RWPE1 (cell line): ENCODE measurements at regions not wholly inside any gene's neighbourhood (a gene's known extent, or its start where the extent isn't known, plus 50 kb on each side); places are given as distances from the start of the nearest gene placed in this dataset.
"Not testable (repeated sequence)": the region's sequence is repeated elsewhere in the genome, so short reads cannot be mapped to it uniquely, and the experiment has no call there.

Source experiments
- CTCF ChIA-PET: fragments of 350-600 bp; sonication (Branson Sonifier 250); formaldehyde crosslinking; extraction: SDS; loops from one replicate; lab custom pipeline; 2021; lab: Yijun Ruan, JAX
- POLR2A ChIA-PET: fragments of 400-600 bp; formaldehyde crosslinking; extraction: SDS; loops from one replicate; lab custom pipeline; 2020; ENCODE audit warnings: antibody characterized with exemption; ENCODE audit not compliant: low non-redundant PET; lab: Yijun Ruan, JAX
- DNase-seq: peaks from one replicate; pipeline ENCODE4 v3.0.0; 2012; ENCODE audit warnings: low spot score
- H3K27ac ChIP-seq: fragments of 450-650 bp; 2 replicates; pipeline ENCODE4 v1.5.1; 2017
- TF ChIP-seq, protein P1 (sequence below): fragments of 450-650 bp; conservative IDR thresholded peaks from 2 replicates; pipeline ENCODE4 v1.5.1; 2017; ENCODE audit warnings: low read depth, mild to moderate bottlenecking

DNA sequence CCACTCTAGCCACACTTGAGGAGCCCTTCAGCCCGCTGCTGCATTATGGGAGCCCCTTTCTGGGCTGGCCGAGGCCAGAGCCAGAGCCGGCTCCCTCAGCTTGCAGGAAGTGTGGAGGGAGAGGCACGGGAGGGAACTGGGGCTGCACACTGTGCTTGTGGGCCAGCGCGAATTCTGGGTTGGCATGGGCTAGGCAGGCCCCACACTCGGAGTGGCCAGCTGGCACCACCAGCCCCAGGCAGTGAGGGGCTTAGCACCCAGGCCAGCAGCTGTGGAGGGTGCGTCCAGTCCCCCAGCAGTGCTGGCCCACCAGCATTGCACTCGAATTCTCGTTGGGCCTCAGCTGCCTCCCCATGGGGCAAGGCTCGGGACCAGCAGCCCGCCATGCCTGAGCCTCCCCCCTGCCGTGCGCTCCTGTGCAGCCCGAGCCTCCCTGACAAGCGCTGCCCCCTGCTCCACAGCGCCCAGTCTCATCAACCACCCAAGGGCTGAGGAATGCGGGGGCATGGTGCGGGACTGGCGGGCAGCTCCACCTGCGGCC, 785.9 kb upstream of the TPTE start:
- TF ChIP-seq, protein P1, sequence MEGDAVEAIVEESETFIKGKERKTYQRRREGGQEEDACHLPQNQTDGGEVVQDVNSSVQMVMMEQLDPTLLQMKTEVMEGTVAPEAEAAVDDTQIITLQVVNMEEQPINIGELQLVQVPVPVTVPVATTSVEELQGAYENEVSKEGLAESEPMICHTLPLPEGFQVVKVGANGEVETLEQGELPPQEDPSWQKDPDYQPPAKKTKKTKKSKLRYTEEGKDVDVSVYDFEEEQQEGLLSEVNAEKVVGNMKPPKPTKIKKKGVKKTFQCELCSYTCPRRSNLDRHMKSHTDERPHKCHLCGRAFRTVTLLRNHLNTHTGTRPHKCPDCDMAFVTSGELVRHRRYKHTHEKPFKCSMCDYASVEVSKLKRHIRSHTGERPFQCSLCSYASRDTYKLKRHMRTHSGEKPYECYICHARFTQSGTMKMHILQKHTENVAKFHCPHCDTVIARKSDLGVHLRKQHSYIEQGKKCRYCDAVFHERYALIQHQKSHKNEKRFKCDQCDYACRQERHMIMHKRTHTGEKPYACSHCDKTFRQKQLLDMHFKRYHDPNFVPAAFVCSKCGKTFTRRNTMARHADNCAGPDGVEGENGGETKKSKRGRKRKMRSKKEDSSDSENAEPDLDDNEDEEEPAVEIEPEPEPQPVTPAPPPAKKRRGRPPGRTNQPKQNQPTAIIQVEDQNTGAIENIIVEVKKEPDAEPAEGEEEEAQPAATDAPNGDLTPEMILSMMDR: no peak
- ChIA-PET CTCF (no interaction called here), POLR2A (no interaction called here)
- H3K27ac ChIP-seq: no peak overlapping the region
- DNase-seq: no peak

DNA sequence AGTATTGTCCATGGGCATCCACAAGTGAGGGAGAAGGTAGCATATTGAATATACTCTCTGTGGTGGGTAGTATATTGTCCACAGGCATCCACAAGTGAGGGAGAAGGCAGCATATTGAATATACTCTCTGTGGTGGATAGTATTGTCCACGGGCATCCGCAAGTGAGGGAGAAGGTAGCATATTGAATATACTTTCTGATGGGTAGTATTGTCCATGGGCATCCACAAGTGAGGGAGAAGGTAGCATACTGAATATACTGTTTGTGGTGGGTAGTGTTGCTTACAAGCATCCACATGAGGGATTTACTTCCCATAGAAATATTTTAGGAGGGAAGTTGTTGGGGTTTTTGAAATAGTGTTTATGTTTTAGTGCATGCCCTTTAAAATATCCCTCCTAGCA, 784.1 kb upstream of the TPTE start:
- POLR2A ChIA-PET, DNase-seq, CTCF ChIA-PET, H3K27ac ChIP-seq: not testable (repeated sequence)

DNA sequence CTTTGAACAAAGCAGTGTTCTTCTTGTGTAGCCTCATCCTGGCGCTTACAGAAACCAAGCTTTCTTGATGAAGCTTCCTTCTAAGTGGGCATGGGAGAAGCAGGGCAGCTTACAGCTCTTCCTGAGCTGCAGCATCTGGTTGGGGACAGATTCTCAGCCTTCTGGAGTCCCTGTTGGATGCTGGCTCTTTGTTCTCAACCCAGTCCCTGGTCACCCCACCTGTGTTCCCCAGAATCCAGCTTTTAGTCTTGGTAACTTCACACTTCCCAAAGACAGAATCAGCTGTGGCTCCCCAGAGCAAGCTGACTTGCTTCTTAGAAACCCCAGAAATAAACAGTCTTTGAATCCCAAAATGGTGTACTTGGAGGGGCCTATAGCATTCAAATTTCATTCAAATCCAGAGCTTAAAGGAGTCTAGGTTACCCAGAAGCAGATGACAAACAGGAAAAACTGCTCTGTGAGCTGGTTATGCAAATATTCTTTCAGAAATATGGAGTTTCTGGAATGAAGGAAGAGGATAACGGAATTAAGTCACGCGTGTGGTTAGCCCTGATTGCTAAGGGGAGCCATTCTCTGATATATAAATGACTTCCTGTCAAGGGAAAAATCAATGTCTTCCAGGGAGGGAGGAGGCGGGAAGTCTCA, 783.4 kb upstream of the TPTE start:
- CTCF ChIA-PET, DNase-seq, H3K27ac ChIP-seq, POLR2A ChIA-PET: not testable (repeated sequence)

DNA sequence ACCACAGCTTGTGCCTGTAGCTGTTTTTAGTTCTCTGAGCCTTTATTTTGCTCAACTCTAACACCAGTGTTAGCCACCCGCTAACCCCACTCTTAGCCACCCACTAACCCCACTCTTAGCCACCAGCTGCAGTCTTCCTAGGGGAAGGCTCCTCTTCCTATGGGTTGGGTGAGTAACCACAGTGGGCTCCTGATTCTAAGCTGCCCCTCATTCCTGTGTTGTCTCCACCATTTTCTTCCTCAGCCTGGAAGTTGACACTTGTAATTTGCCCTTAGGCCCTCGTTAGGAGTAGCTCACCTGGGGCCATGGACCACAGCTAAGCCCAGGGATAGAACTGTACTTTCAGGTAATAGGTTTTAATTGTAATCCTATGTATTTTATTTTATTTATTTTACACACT, 782.9 kb upstream of the TPTE start:
- POLR2A ChIA-PET: no interaction called here
- TF ChIP-seq, protein P1: no peak
- no peak for DNase-seq
- no peak overlapping the region for H3K27ac ChIP-seq
- CTCF ChIA-PET: no interaction called here

DNA sequence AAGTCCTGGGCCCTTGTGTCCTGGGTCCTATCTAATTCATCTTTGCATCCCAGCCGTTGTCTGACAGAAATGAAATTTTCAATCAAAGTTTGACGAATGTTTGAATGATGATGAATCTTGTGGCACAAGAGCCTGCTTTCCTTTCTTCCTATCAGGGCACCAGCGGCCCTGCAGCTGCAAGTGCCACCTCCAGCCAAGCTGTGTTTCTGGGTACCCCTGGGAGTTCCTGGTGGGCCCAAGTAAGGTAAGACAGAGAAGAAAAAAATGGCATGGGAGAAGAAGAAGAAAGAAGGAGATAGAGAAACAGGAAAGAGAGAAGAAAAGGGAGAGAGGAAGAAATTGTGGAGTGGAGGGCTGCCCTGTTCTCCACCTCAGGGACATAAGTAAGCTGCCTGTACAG, 782.1 kb upstream of the TPTE start:
- H3K27ac ChIP-seq: no peak overlapping the region
- POLR2A ChIA-PET: no interaction called here
- CTCF ChIA-PET: no interaction called here
- no peak for DNase-seq
- TF ChIP-seq, protein P1: no peak

DNA sequence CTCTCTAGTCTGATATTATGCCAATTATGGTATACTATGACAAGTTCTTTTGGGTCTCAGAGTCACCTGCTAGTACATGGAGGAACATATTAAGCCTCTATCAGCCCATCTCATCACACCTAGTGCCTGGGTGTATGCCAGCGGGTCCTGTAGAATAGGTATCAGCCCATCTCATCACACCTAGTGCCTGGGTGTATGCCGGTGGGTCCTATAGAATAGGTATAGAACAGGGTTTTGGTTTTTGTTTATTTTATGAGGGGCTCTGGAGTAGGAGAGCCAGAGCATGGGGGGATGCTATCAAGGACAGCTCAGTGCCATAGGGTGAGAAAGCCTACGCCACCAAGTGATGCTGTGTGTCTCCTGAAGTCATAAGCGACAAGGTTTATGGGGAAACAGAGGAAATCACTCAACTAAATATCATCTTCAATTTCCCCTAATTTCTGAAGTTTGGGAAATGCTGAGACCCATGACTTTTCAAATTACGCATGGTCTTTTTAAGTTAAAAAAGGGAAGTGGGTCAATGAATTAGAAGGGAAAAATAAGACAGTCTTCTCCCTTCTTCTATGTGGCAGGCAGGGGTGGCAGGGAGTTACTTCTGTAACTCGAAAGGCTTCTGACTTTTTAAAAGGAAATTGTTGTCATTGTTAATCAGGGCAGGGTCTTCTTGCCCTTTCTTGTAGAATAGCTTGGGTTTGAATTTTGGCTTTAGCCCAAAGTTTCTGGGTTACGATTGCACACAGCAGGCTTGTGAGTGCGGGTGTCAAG, 781.0 kb upstream of the TPTE start:
- DNase-seq, POLR2A ChIA-PET, CTCF ChIA-PET, H3K27ac ChIP-seq: not testable (repeated sequence)

DNA sequence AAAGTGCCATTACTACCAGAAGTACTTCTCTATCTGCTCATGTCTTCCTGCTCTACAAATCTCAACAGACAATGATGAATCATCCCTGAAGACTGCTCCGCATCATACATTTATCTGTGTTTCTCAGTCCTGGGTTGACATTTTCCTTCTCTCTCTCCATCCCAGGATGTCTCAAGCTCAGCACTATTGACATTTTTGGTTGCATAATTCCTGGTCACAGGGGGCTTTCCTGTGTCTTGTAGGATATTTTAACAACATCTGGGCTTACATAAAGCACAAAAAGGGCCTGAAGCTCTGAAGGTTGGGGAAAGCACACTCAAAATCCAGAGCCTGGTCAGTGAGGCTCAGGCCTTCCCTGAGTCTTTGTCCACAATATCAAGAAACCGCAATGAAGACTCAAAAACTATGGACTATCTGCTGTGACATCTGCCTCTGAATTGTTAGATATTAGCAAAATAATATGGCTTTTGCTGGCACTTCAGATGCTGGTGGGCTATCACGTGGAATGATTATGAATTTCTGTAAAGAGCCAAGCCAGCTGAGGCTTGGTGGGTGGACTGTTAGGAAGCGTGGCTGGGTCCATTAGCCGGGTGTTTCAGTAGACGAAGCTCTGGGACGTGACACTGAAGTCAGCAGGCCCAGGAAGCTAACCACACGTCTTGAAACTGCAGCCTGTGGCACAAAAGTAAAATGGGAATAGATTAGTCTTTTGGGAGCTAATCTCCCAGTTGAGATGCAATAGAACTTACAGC, 780.2 kb upstream of the TPTE start:
- POLR2A ChIA-PET, DNase-seq, CTCF ChIA-PET, H3K27ac ChIP-seq: not testable (repeated sequence)

DNA sequence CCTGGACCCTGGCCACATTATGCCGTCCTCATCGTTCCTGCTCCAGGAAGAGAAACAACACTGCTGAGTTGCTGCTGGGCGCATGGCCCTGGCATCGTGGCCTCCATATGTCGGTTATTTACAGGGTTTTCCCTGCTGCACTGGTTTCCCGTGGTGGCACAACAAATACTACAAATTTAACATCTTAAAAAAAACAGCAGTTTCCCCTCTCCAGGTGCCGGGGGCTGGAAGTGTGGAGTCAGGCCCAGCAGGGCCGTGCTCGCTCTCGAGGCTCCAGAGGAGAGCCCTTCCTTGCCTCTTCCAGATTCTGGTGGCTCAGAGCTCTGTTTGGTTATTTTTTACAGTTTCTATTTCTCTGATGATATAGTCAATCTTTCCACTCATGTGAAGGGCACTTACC, 777.8 kb upstream of the TPTE start:
- DNase-seq, H3K27ac ChIP-seq, POLR2A ChIA-PET, CTCF ChIA-PET: not testable (repeated sequence)

DNA sequence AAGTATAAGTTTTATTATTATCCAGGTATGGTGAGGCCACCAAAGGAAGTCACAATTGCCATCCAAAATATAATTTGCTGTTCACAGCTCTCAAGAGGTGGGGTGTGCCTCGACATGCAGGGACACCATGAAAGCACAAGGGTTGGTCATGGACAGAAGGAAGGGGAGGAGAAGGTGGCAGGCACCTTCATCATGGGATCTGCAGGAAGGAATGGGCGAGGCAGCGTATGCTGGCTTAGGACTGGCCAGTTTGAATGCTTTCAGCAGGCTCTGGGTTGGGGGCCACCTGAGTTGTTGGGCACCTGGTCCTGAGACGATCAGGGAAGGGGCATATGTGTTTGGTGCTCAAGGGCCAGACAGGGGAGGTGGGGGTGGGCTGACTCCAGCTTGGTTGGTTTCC, 777.2 kb upstream of the TPTE start:
- H3K27ac ChIP-seq, CTCF ChIA-PET, DNase-seq, POLR2A ChIA-PET: not testable (repeated sequence)

DNA sequence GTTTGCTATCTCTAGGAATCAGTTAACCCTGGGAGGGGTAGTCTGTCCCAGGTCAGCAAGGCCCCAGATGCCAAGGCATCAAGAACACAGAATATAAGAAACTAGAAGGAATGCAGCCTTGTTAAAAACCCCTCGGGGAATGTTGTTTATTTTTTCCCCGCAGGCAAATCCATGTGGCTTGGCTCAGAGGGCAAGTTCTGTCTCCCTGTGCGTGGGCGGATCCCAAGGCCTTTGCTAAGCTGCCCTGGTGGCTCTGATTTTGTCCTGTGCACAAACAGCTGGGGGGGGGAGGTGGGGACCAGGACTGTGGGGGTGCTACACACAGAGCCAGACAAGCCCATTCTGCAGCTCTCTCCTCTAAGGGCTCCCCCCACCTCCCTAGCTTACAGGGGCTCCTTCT, 776.8 kb upstream of the TPTE start:
- POLR2A ChIA-PET: not testable (repeated sequence)

DNA sequence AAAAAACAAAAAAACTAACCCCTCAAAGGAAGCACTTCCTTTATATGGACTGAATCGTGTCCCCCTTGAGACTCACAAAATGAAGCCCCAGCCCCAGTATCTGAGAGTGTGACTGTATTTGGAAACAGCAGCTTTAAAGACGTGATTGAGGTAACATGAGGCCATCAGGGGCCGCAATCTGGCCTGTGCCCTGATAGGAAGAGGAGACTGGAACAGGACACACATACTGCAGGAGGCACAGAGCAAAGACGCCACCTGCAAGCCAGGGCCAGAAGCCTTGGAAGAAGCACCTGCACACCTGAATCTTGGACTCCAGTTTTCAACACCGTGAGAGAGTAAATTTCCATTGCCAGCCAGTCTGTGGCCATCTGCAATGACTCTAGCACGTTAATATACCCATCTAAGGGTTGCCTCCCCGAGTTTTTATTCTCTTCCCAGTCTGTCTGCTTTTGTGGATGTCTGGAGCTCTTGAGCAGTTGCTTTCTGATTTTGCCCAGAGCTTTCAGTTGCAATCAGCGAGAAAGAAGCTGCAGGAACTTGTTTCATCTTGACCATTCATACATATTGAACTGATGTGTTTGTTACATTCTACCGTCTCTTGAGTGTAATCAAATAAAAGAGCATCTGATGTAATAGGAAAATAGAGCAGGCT, 775.8 kb upstream of the TPTE start:
- CTCF ChIA-PET: interaction anchor here (0.6 kb wide), 1 partner anchor 15 kb away, joined by 3 read pairs; no protein-coding TSS in a partner anchor

More for the DNA sequence above, 776.8 kb upstream of the TPTE start:
- DNase-seq, H3K27ac ChIP-seq, CTCF ChIA-PET: not testable (repeated sequence)

DNA sequence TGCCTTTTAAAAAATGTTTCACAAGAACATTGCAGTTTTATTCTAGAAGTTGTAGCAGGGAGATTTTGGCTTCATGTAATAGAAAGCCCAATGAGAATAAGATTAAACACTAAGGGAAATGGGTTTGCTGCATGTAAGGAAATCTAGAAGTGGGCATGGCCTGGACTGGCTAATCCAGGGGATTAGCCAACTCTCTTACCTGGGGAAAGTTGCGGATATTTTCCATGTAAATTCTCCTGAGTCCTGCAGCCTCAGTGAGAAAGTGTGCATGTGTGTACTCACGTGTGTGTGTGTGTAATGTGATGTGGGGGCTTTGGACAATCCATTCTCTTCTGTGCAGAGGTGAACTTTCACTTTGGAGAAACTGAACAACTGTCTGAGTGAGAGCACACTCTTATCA, 775.1 kb upstream of the TPTE start:
- CTCF ChIA-PET, DNase-seq, POLR2A ChIA-PET, H3K27ac ChIP-seq: not testable (repeated sequence)

More for the DNA sequence above, 775.8 kb upstream of the TPTE start:
- DNase-seq, POLR2A ChIA-PET, H3K27ac ChIP-seq: not testable (repeated sequence)
